CD4-positive, alpha-beta T cell (primary cell): ENCODE measurements at regions not wholly inside any gene's neighbourhood (a gene's known extent, or its start where the extent isn't known, plus 50 kb on each side); places are given as distances from the start of the nearest gene placed in this dataset.

Source experiments
- ATAC-seq: fragments of 200-7000 bp; cut with Tn5 transposase; one replicate; pipeline ENCODE4 v1.10.0; 2022; ENCODE audit warnings: mild to moderate bottlenecking; ENCODE audit not compliant: poor library complexity
- CTCF ChIA-PET: fragments of 350-600 bp; sonication (Branson Sonifier 250); formaldehyde crosslinking; loops from one replicate; lab custom pipeline; 2021; ENCODE audit warnings: antibody characterized with exemption, inconsistent platforms; lab: Charles Lee
- POLR2A ChIA-PET: fragments of 350-600 bp; sonication (Branson Sonifier 250); formaldehyde crosslinking; loops from one replicate; lab custom pipeline; 2021; ENCODE audit warnings: antibody characterized with exemption, inconsistent platforms; lab: Charles Lee
- DNase-seq, 14 experiments: peaks; one replicate each; pipeline ENCODE4 v3.0.0-alpha.2; 2013 to 2020; ENCODE audit warnings: mixed read lengths in 2 of 14
- H3K27ac ChIP-seq, 2 donors: one replicate each; pipeline versions ENCODE4 v1.5.1 to v1.7.0; 2013; ENCODE audit warnings: low read length in 2 of 2, low read depth in 1 of 2, mild to moderate bottlenecking in 1 of 2
- H3K27me3 ChIP-seq, 2 experiments: 1 replicate in 1 of 2; 2 replicates in 1 of 2; pipeline versions ENCODE4 v1.6.1 to v1.7.0; 2013; ENCODE audit warnings: low read length in 2 of 2, control low read depth in 1 of 2, mild to moderate bottlenecking in 1 of 2, moderate library complexity in 1 of 2; ENCODE audit not compliant: insufficient read depth in 2 of 2, control insufficient read depth in 1 of 2
- H3K36me3 ChIP-seq: one replicate; pipeline ENCODE4 v1.6.1; 2013; ENCODE audit warnings: low read length, control low read depth; ENCODE audit not compliant: insufficient read depth
- H3K4me1 ChIP-seq: one replicate; pipeline ENCODE4 v1.6.1; 2013; ENCODE audit warnings: low read length, control low read depth; ENCODE audit not compliant: insufficient read depth
- H3K4me3 ChIP-seq: one replicate; pipeline ENCODE4 v1.5.1; 2013; ENCODE audit warnings: mild to moderate bottlenecking, low read length, moderate library complexity
- H3K9me3 ChIP-seq, 2 experiments: 1 replicate in 1 of 2; 2 replicates in 1 of 2; pipeline versions ENCODE4 v1.6.1 to v1.7.0; 2013; ENCODE audit warnings: low read length in 2 of 2, mild to moderate bottlenecking in 2 of 2, control low read depth in 1 of 2, moderate library complexity in 1 of 2; ENCODE audit not compliant: control insufficient read depth in 1 of 2, insufficient read depth in 1 of 2
- H3K27ac Mint-ChIP-seq: one replicate; pipeline ENCODE4 v1.8.0; 2020; ENCODE audit warnings: mixed read lengths
- H3K27me3 Mint-ChIP-seq: one replicate; pipeline ENCODE4 v1.8.0; 2021; ENCODE audit warnings: mixed read lengths
- H3K36me3 Mint-ChIP-seq: one replicate; pipeline ENCODE4 v1.8.0; 2021; ENCODE audit warnings: low read depth, mixed read lengths
- H3K4me1 Mint-ChIP-seq: one replicate; pipeline ENCODE4 v1.8.0; 2021; ENCODE audit warnings: low read depth, mixed read lengths
- H3K4me3 Mint-ChIP-seq: one replicate; pipeline ENCODE4 v1.8.0; 2020; ENCODE audit warnings: mild to moderate bottlenecking, mixed read lengths
- H3K9me3 Mint-ChIP-seq: one replicate; pipeline ENCODE4 v1.8.0; 2020; ENCODE audit warnings: mixed read lengths
- CTCF ChIP-seq: fragments of 200-600 bp; IDR thresholded peaks from one replicate; pipeline ENCODE4 v1.8.0; 2022; ENCODE audit warnings: antibody characterized with exemption, mild to moderate bottlenecking
- intact Hi-C, 2 experiments: fragments of 100-400 bp; cut with DNase I in 1 of 2; cut with micrococcal nuclease in 1 of 2; formaldehyde crosslinking; loops; one replicate each; pipeline versions ENCODE4 v1.15.1 to v1.9.0; 2023 to 2025; cut with DNase I, micrococcal nuclease

- Mint-ChIP-seq H3K4me3 (no peak overlapping the region), H3K9me3 (no peaks in the 10 kb centered on the region), H3K36me3 (no peaks in the 10 kb centered on the region), H3K27ac (no peak overlapping the region), H3K4me1 (no peaks in the 10 kb centered on the region), H3K27me3 (peaks cover 38% of the 10 kb centered on the region)
- H3K27me3 ChIP-seq, result no peaks in the 10 kb centered on the region
- DNase-seq (no peak), ATAC-seq (no peak)
- H3K4me3 ChIP-seq, result no peak overlapping the region
- CTCF ChIA-PET, result no interaction called here
- POLR2A ChIA-PET, result no interaction called here
- TF ChIP-seq CTCF, result no peak
- intact Hi-C loops, result no loop called here
- H3K27ac ChIP-seq, result no peak overlapping the region
- no peaks in the 10 kb centered on the region for H3K4me1 ChIP-seq
- no peaks in the 10 kb centered on the region for H3K36me3 ChIP-seq
- no peaks in the 10 kb centered on the region for H3K9me3 ChIP-seq
Observed at GRCh38 chr5:148720257-148720656, 65.9 kb upstream of the HTR4 start.

GRCh38 chr5:148723143-148723542, 68.8 kb upstream of the HTR4 start:
- no peak overlapping the region for H3K27ac ChIP-seq
- Mint-ChIP-seq H3K4me3 (no peak overlapping the region), H3K27ac (no peak overlapping the region), H3K4me1 (no peaks in the 10 kb centered on the region), H3K27me3 (peaks cover 26% of the 10 kb centered on the region), H3K36me3 (no peaks in the 10 kb centered on the region), H3K9me3 (no peaks in the 10 kb centered on the region)
- no peaks in the 10 kb centered on the region for H3K4me1 ChIP-seq
- DNase-seq (no peak), ATAC-seq (no peak)
- no peaks in the 10 kb centered on the region for H3K36me3 ChIP-seq
- intact Hi-C loops, result no loop called here
- POLR2A ChIA-PET, result no interaction called here
- H3K9me3 ChIP-seq, result no peaks in the 10 kb centered on the region
- CTCF ChIA-PET, result no interaction called here
- TF ChIP-seq CTCF, result no peak
- H3K27me3 ChIP-seq, result no peaks in the 10 kb centered on the region
- no peak overlapping the region for H3K4me3 ChIP-seq

- TF ChIP-seq CTCF, result no peak
- POLR2A ChIA-PET, result no interaction called here
- CTCF ChIA-PET, result no interaction called here
- Mint-ChIP-seq H3K4me1 (no peaks in the 10 kb centered on the region), H3K4me3 (no peak overlapping the region), H3K36me3 (no peaks in the 10 kb centered on the region), H3K27me3 (peaks cover 8% of the 10 kb centered on the region), H3K9me3 (no peaks in the 10 kb centered on the region), H3K27ac (no peak overlapping the region)
- H3K4me1 ChIP-seq, result no peaks in the 10 kb centered on the region
- no peaks in the 10 kb centered on the region for H3K9me3 ChIP-seq
- DNase-seq (no peak), ATAC-seq (no peak)
- intact Hi-C loops, result no loop called here
- H3K27me3 ChIP-seq, result no peaks in the 10 kb centered on the region
- H3K27ac ChIP-seq, result no peak overlapping the region
- H3K36me3 ChIP-seq, result no peaks in the 10 kb centered on the region
- H3K4me3 ChIP-seq, result no peak overlapping the region
Observed at GRCh38 chr5:148725675-148726074, 71.3 kb upstream of the HTR4 start.
